ENCODE measurements at regions not wholly inside any gene's neighbourhood (a gene's known extent, or its start where the extent isn't known, plus 50 kb on each side); places are given as distances from the start of the nearest gene placed in this dataset.

DNA sequence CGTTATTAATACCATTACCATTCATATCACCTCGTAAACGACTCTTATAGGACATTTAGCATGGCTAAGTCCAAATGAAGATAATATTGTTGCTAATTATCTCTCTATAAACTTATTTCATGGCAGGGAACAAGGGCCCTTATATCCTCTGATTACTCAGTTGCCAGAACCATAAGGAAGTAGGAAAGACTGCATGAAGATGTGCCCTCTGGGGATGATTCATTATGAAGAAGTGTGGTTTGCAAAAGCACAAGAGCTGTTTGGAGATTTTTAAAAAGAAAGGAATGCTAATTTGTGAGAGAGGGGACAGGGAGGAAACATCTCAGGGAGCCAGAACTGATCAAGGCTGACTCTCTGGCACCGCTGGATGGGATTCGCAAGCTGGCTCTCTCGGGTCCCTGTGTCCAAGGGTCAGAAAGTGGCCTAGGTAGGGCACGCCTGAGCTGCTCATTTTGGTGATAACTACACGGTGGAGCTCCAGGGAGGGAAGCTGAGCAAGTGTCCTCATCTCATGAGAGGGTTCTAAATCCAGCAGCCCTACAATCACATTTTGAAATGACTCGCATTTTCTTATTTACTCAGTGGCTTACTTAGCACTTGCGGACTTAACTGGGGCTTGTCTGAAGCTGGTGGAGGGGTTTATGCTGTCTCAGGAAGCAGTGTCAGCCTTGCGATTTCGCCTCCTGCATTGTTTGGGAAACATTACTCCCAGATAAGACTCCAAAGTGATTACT is 136.8 kb downstream of the C5orf15 start:
- Histone ChIP-seq H3K4me3 (ENCODE audit: low read length in 2 of 2) (no peak overlapping the region), H3K9ac (ENCODE audit: low read depth in 1 of 2, low read length in 2 of 2) (no peak overlapping the region), H3K36me3 (ENCODE audit: control insufficient read depth in 2 of 2, insufficient read depth in 2 of 2, low read length in 2 of 2) (no peaks in the 10 kb centered on the region), H3K4me1 (ENCODE audit: control insufficient read depth in 2 of 2, insufficient read depth in 2 of 2, low read length in 2 of 2) (no peaks in the 10 kb centered on the region), H3K9me3 (ENCODE audit: control insufficient read depth in 2 of 2, low read length in 2 of 2) (no peaks in the 10 kb centered on the region), H3K27me3 (ENCODE audit: control insufficient read depth in 2 of 2, insufficient read depth in 2 of 2, low read length in 2 of 2) (no peaks in the 10 kb centered on the region), H3K27ac (ENCODE audit: low read depth in 2 of 2, low read length in 2 of 2) (no peak overlapping the region)

DNA sequence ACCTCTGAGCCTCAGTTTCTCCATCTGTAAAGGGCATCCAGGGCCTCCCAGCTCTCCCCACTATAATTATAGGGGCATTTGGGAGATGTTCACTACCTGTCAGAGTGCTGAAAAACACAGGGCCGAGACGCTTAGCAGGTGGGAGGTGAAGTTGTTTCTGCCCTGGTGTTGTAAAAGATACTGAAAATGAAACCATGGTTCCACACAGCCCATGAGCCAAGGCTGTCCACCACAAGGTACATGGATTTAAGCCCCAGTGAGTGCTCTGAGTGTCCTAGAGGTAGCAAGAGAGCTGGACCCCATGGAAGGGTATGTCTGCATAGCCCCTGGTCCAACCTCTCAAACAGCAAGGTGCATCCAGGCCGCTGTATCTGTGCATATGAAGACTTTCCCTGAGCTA is 137.5 kb downstream of the C5orf15 start:
- Histone ChIP-seq H3K9me3 (ENCODE audit: control insufficient read depth in 2 of 2, low read length in 2 of 2) (no peaks in the 10 kb centered on the region), H3K9ac (ENCODE audit: low read depth in 1 of 2, low read length in 2 of 2) (no peak overlapping the region), H3K4me1 (ENCODE audit: control insufficient read depth in 2 of 2, insufficient read depth in 2 of 2, low read length in 2 of 2) (no peaks in the 10 kb centered on the region), H3K36me3 (ENCODE audit: control insufficient read depth in 2 of 2, insufficient read depth in 2 of 2, low read length in 2 of 2) (no peaks in the 10 kb centered on the region), H3K27ac (ENCODE audit: low read depth in 2 of 2, low read length in 2 of 2) (no peak overlapping the region), H3K4me3 (ENCODE audit: low read length in 2 of 2) (no peak overlapping the region), H3K27me3 (ENCODE audit: control insufficient read depth in 2 of 2, insufficient read depth in 2 of 2, low read length in 2 of 2) (no peaks in the 10 kb centered on the region)

DNA sequence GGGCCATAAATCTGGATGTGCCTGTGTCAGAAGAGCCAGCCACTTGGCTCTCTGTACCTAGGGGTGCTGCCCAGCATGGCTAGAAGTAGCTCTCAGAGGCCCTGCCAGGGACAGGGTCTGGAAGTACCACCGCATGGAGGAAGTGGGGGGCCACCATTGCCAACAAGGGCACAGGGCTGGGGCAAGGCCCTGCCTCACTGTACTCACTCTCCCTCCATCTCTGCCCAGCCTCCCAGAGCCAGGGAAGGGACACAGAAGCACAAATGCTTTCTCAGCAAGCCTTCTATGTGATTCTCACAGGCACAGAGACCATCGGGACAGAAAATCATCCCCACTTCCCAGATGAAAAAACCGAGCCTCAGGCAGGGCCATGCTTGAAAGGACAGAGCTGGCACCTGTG is 138.1 kb downstream of the C5orf15 start:
- Histone ChIP-seq H3K9ac (ENCODE audit: low read depth in 1 of 2, low read length in 2 of 2) (no peak overlapping the region), H3K4me1 (ENCODE audit: control insufficient read depth in 2 of 2, insufficient read depth in 2 of 2, low read length in 2 of 2) (no peaks in the 10 kb centered on the region), H3K9me3 (ENCODE audit: control insufficient read depth in 2 of 2, low read length in 2 of 2) (no peaks in the 10 kb centered on the region), H3K27me3 (ENCODE audit: control insufficient read depth in 2 of 2, insufficient read depth in 2 of 2, low read length in 2 of 2) (no peaks in the 10 kb centered on the region), H3K27ac (ENCODE audit: low read depth in 2 of 2, low read length in 2 of 2) (no peak overlapping the region), H3K4me3 (ENCODE audit: low read length in 2 of 2) (no peak overlapping the region), H3K36me3 (ENCODE audit: control insufficient read depth in 2 of 2, insufficient read depth in 2 of 2, low read length in 2 of 2) (no peaks in the 10 kb centered on the region)

DNA sequence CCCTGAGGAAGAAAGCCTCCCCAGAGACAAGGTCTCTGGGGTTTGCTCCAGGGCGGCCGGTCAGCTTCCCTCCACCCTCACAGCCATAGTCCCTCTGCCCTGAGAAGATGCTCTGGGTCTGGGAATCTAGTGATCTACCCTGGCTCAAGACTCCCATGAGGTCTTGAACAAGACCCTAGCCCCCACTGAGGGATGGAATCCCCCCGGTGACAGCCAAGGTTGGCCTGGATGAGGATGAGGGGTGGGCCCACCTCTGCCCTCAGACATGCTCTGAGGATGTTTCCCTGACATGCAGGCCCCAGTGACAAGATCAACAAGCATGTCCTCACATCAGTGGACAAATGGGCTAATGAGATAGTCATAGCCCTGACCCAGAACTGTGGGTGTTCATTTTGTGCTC is 138.6 kb downstream of the C5orf15 start:
- no peak overlapping the region for H3K27ac ChIP-seq (ENCODE audit: low read depth in 2 of 2, low read length in 2 of 2)
- no peak overlapping the region for H3K4me3 ChIP-seq (ENCODE audit: low read length in 2 of 2)
- H3K36me3 ChIP-seq (ENCODE audit: control insufficient read depth in 2 of 2, insufficient read depth in 2 of 2, low read length in 2 of 2) = no peaks in the 10 kb centered on the region
- H3K9me3 ChIP-seq (ENCODE audit: control insufficient read depth in 2 of 2, low read length in 2 of 2) = no peaks in the 10 kb centered on the region
- no peak overlapping the region for H3K9ac ChIP-seq (ENCODE audit: low read depth in 1 of 2, low read length in 2 of 2)
- no peaks in the 10 kb centered on the region for H3K4me1 ChIP-seq (ENCODE audit: control insufficient read depth in 2 of 2, insufficient read depth in 2 of 2, low read length in 2 of 2)
- H3K27me3 ChIP-seq (ENCODE audit: control insufficient read depth in 2 of 2, insufficient read depth in 2 of 2, low read length in 2 of 2) = no peaks in the 10 kb centered on the region

DNA sequence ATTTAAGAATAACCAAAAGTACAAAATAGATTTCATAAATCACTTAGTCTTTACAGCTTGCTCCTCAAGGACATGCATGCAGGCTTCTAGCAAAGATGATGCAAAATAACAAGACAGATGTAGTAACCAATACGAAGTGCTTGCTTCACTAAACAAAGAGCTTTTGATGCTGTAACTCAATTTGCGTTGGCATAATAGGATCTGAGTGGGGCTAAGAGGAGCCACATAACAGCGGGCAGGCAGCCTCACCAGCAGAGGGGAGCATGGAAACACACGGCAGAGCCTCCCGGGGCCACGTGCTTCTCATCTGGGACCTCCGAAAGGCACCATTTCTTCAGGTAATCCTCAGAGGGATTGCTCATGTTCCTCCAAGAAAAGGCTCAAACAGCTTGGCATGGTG is 139.7 kb downstream of the C5orf15 start:
- no peaks in the 10 kb centered on the region for H3K36me3 ChIP-seq (ENCODE audit: control insufficient read depth in 2 of 2, insufficient read depth in 2 of 2, low read length in 2 of 2)
- no peak overlapping the region for H3K9ac ChIP-seq (ENCODE audit: low read depth in 1 of 2, low read length in 2 of 2)
- no peak overlapping the region for H3K27ac ChIP-seq (ENCODE audit: low read depth in 2 of 2, low read length in 2 of 2)
- H3K4me3 ChIP-seq (ENCODE audit: low read length in 2 of 2) = no peak overlapping the region
- H3K27me3 ChIP-seq (ENCODE audit: control insufficient read depth in 2 of 2, insufficient read depth in 2 of 2, low read length in 2 of 2) = no peaks in the 10 kb centered on the region
- H3K9me3 ChIP-seq (ENCODE audit: control insufficient read depth in 2 of 2, low read length in 2 of 2) = no peaks in the 10 kb centered on the region
- H3K4me1 ChIP-seq (ENCODE audit: control insufficient read depth in 2 of 2, insufficient read depth in 2 of 2, low read length in 2 of 2) = no peaks in the 10 kb centered on the region

DNA sequence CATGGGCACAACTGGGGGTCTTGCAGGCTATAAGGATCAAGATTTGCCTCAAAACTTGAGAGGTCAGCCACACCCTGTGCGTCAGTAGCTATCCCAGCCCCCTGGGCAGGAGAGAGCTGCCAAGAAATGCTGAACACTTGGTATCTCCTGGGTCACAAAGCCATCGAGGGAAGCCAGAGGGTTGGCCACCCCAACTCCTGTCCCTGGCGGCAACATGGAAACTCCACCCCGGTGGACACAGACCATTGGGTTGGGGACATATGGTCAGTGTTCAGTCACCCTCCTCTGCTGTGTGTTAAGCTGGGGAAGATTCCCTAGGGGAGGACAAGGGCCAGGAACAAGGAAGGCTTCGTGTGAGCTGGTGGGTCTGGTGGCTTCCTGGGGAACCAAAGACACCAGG is 140.6 kb downstream of the C5orf15 start:
- Histone ChIP-seq H3K36me3 (ENCODE audit: control insufficient read depth in 2 of 2, insufficient read depth in 2 of 2, low read length in 2 of 2) (no peaks in the 10 kb centered on the region), H3K9me3 (ENCODE audit: control insufficient read depth in 2 of 2, low read length in 2 of 2) (no peaks in the 10 kb centered on the region), H3K27ac (ENCODE audit: low read depth in 2 of 2, low read length in 2 of 2) (no peak overlapping the region), H3K4me3 (ENCODE audit: low read length in 2 of 2) (no peak overlapping the region), H3K27me3 (ENCODE audit: control insufficient read depth in 2 of 2, insufficient read depth in 2 of 2, low read length in 2 of 2) (no peaks in the 10 kb centered on the region), H3K9ac (ENCODE audit: low read depth in 1 of 2, low read length in 2 of 2) (no peak overlapping the region), H3K4me1 (ENCODE audit: control insufficient read depth in 2 of 2, insufficient read depth in 2 of 2, low read length in 2 of 2) (no peaks in the 10 kb centered on the region)

DNA sequence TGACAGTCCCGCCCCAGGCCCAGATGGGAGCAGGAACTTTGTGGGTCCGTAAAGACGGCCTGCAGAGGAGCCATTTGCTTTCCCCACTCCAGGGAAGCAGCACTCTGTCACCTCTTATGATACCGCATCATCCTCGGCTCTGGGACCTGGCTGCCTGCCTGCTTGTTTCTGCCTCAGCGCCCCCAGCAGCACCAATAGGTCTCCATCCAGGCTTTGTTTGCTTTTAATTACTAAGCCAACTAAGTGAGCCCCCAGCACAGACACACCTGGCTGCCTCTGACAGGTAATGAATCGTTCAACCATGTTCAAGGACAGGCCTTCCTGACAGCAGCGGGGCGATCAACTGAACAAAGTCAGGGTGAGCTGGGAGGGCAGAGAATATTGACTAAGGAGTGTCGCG is 141.4 kb downstream of the C5orf15 start:
- Histone ChIP-seq H3K9ac (ENCODE audit: low read depth in 1 of 2, low read length in 2 of 2) (no peak overlapping the region), H3K27ac (ENCODE audit: low read depth in 2 of 2, low read length in 2 of 2) (no peak overlapping the region), H3K27me3 (ENCODE audit: control insufficient read depth in 2 of 2, insufficient read depth in 2 of 2, low read length in 2 of 2) (no peaks in the 10 kb centered on the region), H3K9me3 (ENCODE audit: control insufficient read depth in 2 of 2, low read length in 2 of 2) (no peaks in the 10 kb centered on the region), H3K4me3 (ENCODE audit: low read length in 2 of 2) (no peak overlapping the region), H3K4me1 (ENCODE audit: control insufficient read depth in 2 of 2, insufficient read depth in 2 of 2, low read length in 2 of 2) (no peaks in the 10 kb centered on the region), H3K36me3 (ENCODE audit: control insufficient read depth in 2 of 2, insufficient read depth in 2 of 2, low read length in 2 of 2) (no peaks in the 10 kb centered on the region)

DNA sequence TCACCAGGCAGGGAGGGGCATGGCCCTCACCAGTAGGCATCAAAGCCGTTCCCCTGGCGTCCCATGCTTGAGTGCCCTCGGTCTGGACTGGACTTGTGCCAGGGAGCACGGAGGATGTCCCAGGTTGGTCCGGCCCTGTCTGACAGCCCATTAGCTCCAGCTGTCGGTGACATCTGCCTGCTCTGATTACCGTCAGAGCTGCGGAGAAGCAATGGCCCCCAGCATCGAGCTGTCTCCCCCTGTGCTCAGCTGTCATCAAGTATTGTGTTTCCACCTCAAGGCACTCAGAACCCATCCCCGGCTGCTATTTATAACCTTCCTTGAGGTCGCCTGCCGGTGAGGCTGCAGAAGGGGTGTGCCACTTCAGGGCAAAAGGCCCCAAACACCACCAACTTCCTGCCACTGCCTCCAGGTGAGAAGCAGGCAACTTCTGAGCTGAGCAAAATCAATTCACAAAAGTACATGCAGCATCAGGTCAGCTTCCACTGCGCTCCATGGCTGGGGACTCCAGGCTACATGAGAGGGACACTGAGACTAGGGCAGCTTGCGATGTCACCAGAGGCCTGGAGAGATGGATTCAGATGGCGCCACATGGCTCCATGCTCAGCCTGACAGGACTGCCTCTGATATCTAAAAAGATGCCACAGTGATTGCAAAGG is 142.7 kb downstream of the C5orf15 start:
- Histone ChIP-seq H3K4me1 (ENCODE audit: control insufficient read depth in 2 of 2, insufficient read depth in 2 of 2, low read length in 2 of 2) (no peaks in the 10 kb centered on the region), H3K36me3 (ENCODE audit: control insufficient read depth in 2 of 2, insufficient read depth in 2 of 2, low read length in 2 of 2) (no peaks in the 10 kb centered on the region), H3K27me3 (ENCODE audit: control insufficient read depth in 2 of 2, insufficient read depth in 2 of 2, low read length in 2 of 2) (peaks cover 2 to 4% of the 10 kb centered on the region in 2 donors), H3K9me3 (ENCODE audit: control insufficient read depth in 2 of 2, low read length in 2 of 2) (no peaks in the 10 kb centered on the region), H3K9ac (ENCODE audit: low read depth in 1 of 2, low read length in 2 of 2) (no peak overlapping the region), H3K27ac (ENCODE audit: low read depth in 2 of 2, low read length in 2 of 2) (no peak overlapping the region), H3K4me3 (ENCODE audit: low read length in 2 of 2) (no peak overlapping the region)

DNA sequence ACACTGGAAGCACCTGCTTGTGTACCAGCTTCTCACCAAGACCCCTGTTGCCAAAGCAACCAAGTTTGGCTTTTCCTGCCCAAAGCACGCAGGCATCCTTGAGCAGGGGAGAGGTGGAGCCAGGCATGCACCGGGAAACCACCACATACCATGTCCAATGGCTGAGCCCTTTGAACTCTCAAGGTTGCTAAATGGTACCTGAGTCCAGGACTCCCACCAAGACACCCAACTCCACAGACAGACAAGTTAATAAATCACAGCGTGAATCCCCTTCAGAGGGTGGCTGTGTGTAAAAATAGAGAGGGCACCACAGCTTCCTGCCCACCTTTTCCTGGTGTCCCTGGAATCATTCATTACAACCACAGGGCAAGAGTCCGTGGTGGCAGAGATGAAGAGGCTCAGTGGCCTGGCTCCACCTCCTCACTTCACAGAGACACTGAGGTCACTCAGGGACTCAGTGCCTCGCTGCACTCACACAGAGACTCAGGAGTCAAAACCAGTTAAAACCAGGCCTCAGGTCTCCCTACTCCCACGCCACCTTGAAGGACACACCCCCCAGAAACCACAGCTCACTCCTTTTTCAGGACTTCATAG is 143.7 kb downstream of the C5orf15 start:
- no peaks in the 10 kb centered on the region for H3K4me1 ChIP-seq (ENCODE audit: control insufficient read depth in 2 of 2, insufficient read depth in 2 of 2, low read length in 2 of 2)
- H3K36me3 ChIP-seq (ENCODE audit: control insufficient read depth in 2 of 2, insufficient read depth in 2 of 2, low read length in 2 of 2) = no peaks in the 10 kb centered on the region
- no peaks in the 10 kb centered on the region for H3K9me3 ChIP-seq (ENCODE audit: control insufficient read depth in 2 of 2, low read length in 2 of 2)
- no peak overlapping the region for H3K4me3 ChIP-seq (ENCODE audit: low read length in 2 of 2)
- peaks cover 2 to 4% of the 10 kb centered on the region in 2 donors for H3K27me3 ChIP-seq (ENCODE audit: control insufficient read depth in 2 of 2, insufficient read depth in 2 of 2, low read length in 2 of 2)
- no peak overlapping the region for H3K9ac ChIP-seq (ENCODE audit: low read depth in 1 of 2, low read length in 2 of 2)
- H3K27ac ChIP-seq (ENCODE audit: low read depth in 2 of 2, low read length in 2 of 2) = no peak overlapping the region

DNA sequence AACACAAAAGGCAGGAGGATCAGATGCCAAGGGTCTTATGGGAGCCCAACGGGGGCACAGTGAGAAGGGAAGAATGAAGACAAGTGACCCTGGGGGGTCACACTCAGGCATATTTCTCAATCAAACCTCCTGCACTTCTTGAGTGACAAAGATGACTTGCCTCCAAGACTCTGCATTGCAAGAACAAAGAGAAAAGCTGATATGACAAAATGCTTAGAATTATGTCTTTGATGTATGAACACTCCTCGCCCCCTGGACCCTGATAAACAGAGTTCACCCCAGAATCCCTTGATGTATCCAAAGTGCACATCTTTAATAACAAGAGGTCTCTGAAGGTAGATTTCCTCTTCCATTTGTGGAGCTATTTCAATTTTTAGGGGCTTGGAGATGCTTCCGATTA is 146.5 kb downstream of the C5orf15 start:
- no peaks in the 10 kb centered on the region for H3K36me3 ChIP-seq (ENCODE audit: control insufficient read depth in 2 of 2, insufficient read depth in 2 of 2, low read length in 2 of 2)

More for the DNA sequence above, 146.5 kb downstream of the C5orf15 start:
- Histone ChIP-seq H3K27ac (ENCODE audit: low read depth in 2 of 2, low read length in 2 of 2) (no peak overlapping the region), H3K9ac (ENCODE audit: low read depth in 1 of 2, low read length in 2 of 2) (no peak overlapping the region), H3K4me3 (ENCODE audit: low read length in 2 of 2) (no peak overlapping the region), H3K9me3 (ENCODE audit: control insufficient read depth in 2 of 2, low read length in 2 of 2) (no peaks in the 10 kb centered on the region), H3K27me3 (ENCODE audit: control insufficient read depth in 2 of 2, insufficient read depth in 2 of 2, low read length in 2 of 2) (peaks cover 2 to 4% of the 10 kb centered on the region in 2 donors), H3K4me1 (ENCODE audit: control insufficient read depth in 2 of 2, insufficient read depth in 2 of 2, low read length in 2 of 2) (no peaks in the 10 kb centered on the region)

All from mucosa of rectum (tissue), 2 donors.